IMR-90 (cell line): ENCODE measurements at regions not wholly inside any gene's neighbourhood (a gene's known extent, or its start where the extent isn't known, plus 50 kb on each side); places are given as distances from the start of the nearest gene placed in this dataset.

Source experiments
- ATAC-seq: fragments of 200-7000 bp; cut with Tn5 transposase; 2 replicates; pipeline ENCODE4 v1.9.1; 2020; ENCODE audit warnings: low read depth, mild to moderate bottlenecking, moderate library complexity
- BruUV-seq: library from RNA; stranded (reverse); fragments of 400-500 nt; replicated peaks from 2 replicates; lab custom pipeline; 2021; lab: Mats Ljungman, UMichigan
- CTCF ChIA-PET: fragments of 300-600 bp; formaldehyde crosslinking; extraction: SDS; loops from one replicate; lab custom pipeline; 2021; ENCODE audit warnings: antibody characterized with exemption; lab: Yijun Ruan, JAX
- POLR2A ChIA-PET: fragments of 300-600 bp; sonication (Branson Sonifier 250); formaldehyde crosslinking; loops from one replicate; lab custom pipeline; 2022; ENCODE audit warnings: antibody characterized with exemption; ENCODE audit not compliant: unreplicated experiment; lab: Charles Lee
- DNase-seq: peaks from one replicate; pipeline ENCODE4 v3.0.0; 2013
- H2AFZ ChIP-seq: replicated peaks from 2 replicates; pipeline ENCODE3; 2013; ENCODE audit warnings: low read length, mild to moderate bottlenecking; ENCODE audit not compliant: poor library complexity
- H2AK5ac ChIP-seq: 2 replicates; pipeline ENCODE4 v1.6.1; 2013; ENCODE audit warnings: low read depth, low read length, inconsistent platforms
- H2AK9ac ChIP-seq: replicated peaks from 2 replicates; pipeline ENCODE3; 2013; ENCODE audit warnings: mild to moderate bottlenecking, low read depth, low read length, moderate library complexity; ENCODE audit not compliant: poor library complexity
- H2BK120ac ChIP-seq: 2 replicates; pipeline ENCODE4 v1.6.1; 2013; ENCODE audit warnings: low read depth, low read length, inconsistent platforms
- H2BK15ac ChIP-seq: 3 replicates; pipeline ENCODE4 v1.6.1; 2013; ENCODE audit warnings: low read depth, low read length, inconsistent platforms
- H2BK20ac ChIP-seq: 2 replicates; pipeline ENCODE4 v1.6.1; 2013; ENCODE audit warnings: low read depth, mild to moderate bottlenecking, inconsistent platforms, low read length, moderate library complexity
- H2BK5ac ChIP-seq: 2 replicates; pipeline ENCODE4 v1.6.1; 2013; ENCODE audit warnings: mild to moderate bottlenecking, low read depth, low read length, inconsistent platforms; ENCODE audit not compliant: poor library complexity, severe bottlenecking
- H3K14ac ChIP-seq: replicated peaks from 2 replicates; pipeline ENCODE4 v1.6.1; 2013; ENCODE audit warnings: low read depth, low read length, inconsistent platforms
- H3K18ac ChIP-seq: 2 replicates; pipeline ENCODE4 v1.6.1; 2013; ENCODE audit warnings: low read depth, low read length, control low read depth
- H3K23ac ChIP-seq: 2 replicates; pipeline ENCODE4 v1.6.1; 2013; ENCODE audit warnings: low read depth, low read length, inconsistent platforms
- H3K27ac ChIP-seq: 2 replicates; pipeline ENCODE4 v1.5.1; 2013; ENCODE audit warnings: mild to moderate bottlenecking, control low read depth, low read length; ENCODE audit not compliant: insufficient read depth
- H3K27me3 ChIP-seq: 2 replicates; pipeline ENCODE4 v1.6.1; 2013; ENCODE audit warnings: low read length; ENCODE audit not compliant: control insufficient read depth, insufficient read depth
- H3K36me3 ChIP-seq: 2 replicates; pipeline ENCODE4 v1.6.1; 2013; ENCODE audit warnings: low read length, mixed read lengths; ENCODE audit not compliant: control insufficient read depth, insufficient read depth
- H3K4ac ChIP-seq: 2 replicates; pipeline ENCODE4 v1.6.1; 2013; ENCODE audit warnings: low read depth, low read length, inconsistent platforms
- H3K4me1 ChIP-seq: 2 replicates; pipeline ENCODE4 v1.6.1; 2013; ENCODE audit warnings: low read length, mixed read lengths; ENCODE audit not compliant: control insufficient read depth, insufficient read depth
- H3K4me2 ChIP-seq: 2 replicates; pipeline ENCODE4 v1.6.1; 2013; ENCODE audit warnings: low read depth, mild to moderate bottlenecking, control low read depth, low read length, moderate library complexity
- H3K4me3 ChIP-seq: 2 replicates; pipeline ENCODE4 v1.5.1; 2013; ENCODE audit warnings: low read depth, mild to moderate bottlenecking, control low read depth, low read length, moderate library complexity; ENCODE audit not compliant: insufficient read depth
- H3K56ac ChIP-seq: 2 replicates; pipeline ENCODE4 v1.6.1; 2013; ENCODE audit warnings: low read length, inconsistent platforms; ENCODE audit not compliant: insufficient read depth; ENCODE audit errors: extremely low read depth
- H3K79me1 ChIP-seq, 2 experiments: 2 replicates each; pipeline ENCODE4 v1.6.1; 2013; ENCODE audit warnings: low read length in 2 of 2, inconsistent platforms in 1 of 2, low read depth in 1 of 2
- H3K9ac ChIP-seq: 2 replicates; pipeline ENCODE4 v1.6.1; 2013; ENCODE audit warnings: low read depth, low read length, control low read depth
- H3K9me1 ChIP-seq: 2 replicates; pipeline ENCODE4 v1.6.1; 2013; ENCODE audit warnings: low read length, inconsistent platforms; ENCODE audit not compliant: insufficient read depth
- H3K9me3 ChIP-seq: 2 replicates; pipeline ENCODE4 v1.6.1; 2013; ENCODE audit warnings: low read length; ENCODE audit not compliant: control insufficient read depth, insufficient read depth
- H4K20me1 ChIP-seq: 2 replicates; pipeline ENCODE4 v1.6.1; 2013; ENCODE audit warnings: low read length, inconsistent platforms; ENCODE audit not compliant: insufficient read depth
- H4K5ac ChIP-seq: 2 replicates; pipeline ENCODE4 v1.6.1; 2013; ENCODE audit warnings: mild to moderate bottlenecking, low read depth, low read length, control low read depth
- H4K8ac ChIP-seq, 2 experiments: 2 replicates each; pipeline ENCODE4 v1.6.1; 2013; ENCODE audit warnings: low read depth in 2 of 2, low read length in 2 of 2, control low read depth in 1 of 2, inconsistent platforms in 1 of 2
- H4K91ac ChIP-seq: 2 replicates; pipeline ENCODE4 v1.6.1; 2013; ENCODE audit warnings: low read depth, low read length, inconsistent platforms; ENCODE audit not compliant: insufficient read depth
- BHLHE40 ChIP-seq: fragments of 150-350 bp; IDR thresholded peaks from 2 replicates; pipeline ENCODE4 v1.6.1; 2016; ENCODE audit warnings: mild to moderate bottlenecking, low read depth, low read length
- FOS ChIP-seq: fragments of 150-350 bp; IDR thresholded peaks from 2 replicates; pipeline ENCODE4 v1.6.1; 2016; ENCODE audit warnings: low read depth, low read length
- RAD21 ChIP-seq: IDR thresholded peaks from 2 replicates; pipeline ENCODE4 v1.6.1; 2012; ENCODE audit warnings: low read length, improper control_type of control experiment
- RCOR1 ChIP-seq: IDR thresholded peaks from 2 replicates; pipeline ENCODE4 v1.6.1; 2012; ENCODE audit warnings: mild to moderate bottlenecking, low read length, improper control_type of control experiment; ENCODE audit not compliant: insufficient replicate concordance
- RFX5 ChIP-seq: IDR thresholded peaks from 2 replicates; pipeline ENCODE4 v1.8.0; 2012; ENCODE audit warnings: low read depth, mild to moderate bottlenecking, low read length, moderate library complexity
- WGBS, 2 experiments: methylation state at CpG; one replicate each; pipeline versions ENCODE4 v1.1.5 to v1.1.7; 2013; ENCODE audit warnings: missing lambda C conversion rate in 2 of 2; ENCODE audit not compliant: insufficient read length in 1 of 2; ENCODE audit errors: extremely low coverage in 2 of 2; 5-methylcytosine and 5-hydroxymethylcytosine counted together
- dilution Hi-C: fragments of 300-500 bp; cut with HindIII; formaldehyde crosslinking; loops from one replicate; pipeline ENCODE4 v1.14.3; 2018; ENCODE audit warnings: low sequenced_read_pairs; ENCODE audit not compliant: unreplicated experiment
- in situ Hi-C: fragments of 300-500 bp; cut with MboI; formaldehyde crosslinking; loops from 3 replicates; pipeline ENCODE4 v1.14.3; 2019; ENCODE audit warnings: low sequenced_read_pairs, inconsistent platforms, mixed read lengths
- intact Hi-C: fragments of 100-400 bp; cut with micrococcal nuclease; formaldehyde crosslinking; loops from 2 replicates; pipeline ENCODE4 v1.10.0; 2022

GRCh38 chr14:89503431-89503996 is 86.5 kb upstream of the FOXN3 start:
- no peak overlapping the region for H3K27ac ChIP-seq
- BruUV-seq: no TSS peak
- TF ChIP-seq BHLHE40 (no peak), RCOR1 (no peak), RAD21 (no peak), FOS (no peak), RFX5 (no peak)
- DNase-seq (no peak), ATAC-seq (no peak)
- peak overlapping the region; percentile 53; the same call in 1 of the 2 replicates for H2AK5ac ChIP-seq
- H4K5ac ChIP-seq: no peak overlapping the region
- dilution Hi-C loops (no loop called here), in situ Hi-C loops (no loop called here), intact Hi-C loops (no loop called here)
- peak overlapping the region in 1 of 2 experiments; percentile 46; a peak in 1 of 4 replicates for H4K8ac ChIP-seq
- peaks cover 22% of the 10 kb centered on the region for H3K4me1 ChIP-seq
- no CpG with 5 or more reads among the region's 10 CpGs for WGBS, 2 experiments
- ChIA-PET POLR2A (no interaction called here), CTCF (interaction anchor here (0.6 kb wide), 1 partner anchor 10 kb away, joined by 6 read pairs; no protein-coding TSS in a partner anchor)
- peak overlapping the region; percentile 51; the same call in 1 of the 2 replicates for H2BK120ac ChIP-seq
- no peak overlapping the region for H2AFZ ChIP-seq
- no peak overlapping the region for H3K9ac ChIP-seq
- no peaks in the 10 kb centered on the region for H3K9me3 ChIP-seq
- H4K20me1 ChIP-seq: peaks cover 7% of the 10 kb centered on the region
- no peaks in the 10 kb centered on the region for H3K27me3 ChIP-seq
- peak overlapping the region; percentile 55 for H2BK5ac ChIP-seq
- H2AK9ac ChIP-seq: no peak overlapping the region
- no peak overlapping the region for H3K4me2 ChIP-seq
- peak overlapping the region; percentile 20; the same call in 1 of the 3 replicates for H2BK15ac ChIP-seq
- peaks cover 14 to 45% of the 10 kb centered on the region in 2 experiments for H3K79me1 ChIP-seq
- H3K18ac ChIP-seq: no peak overlapping the region
- peak overlapping the region; percentile 75 for H3K4ac ChIP-seq
- H3K56ac ChIP-seq: no peak overlapping the region
- peaks cover 24% of the 10 kb centered on the region for H3K9me1 ChIP-seq
- H4K91ac ChIP-seq: peak overlapping the region; percentile 24; the same call in 1 of the 2 replicates
- H2BK20ac ChIP-seq: peak overlapping the region; percentile 56; the same call in 1 of the 2 replicates
- H3K23ac ChIP-seq: no peak overlapping the region
- peaks cover 6% of the 10 kb centered on the region; the same call in 1 of the 2 replicates for H3K36me3 ChIP-seq
- H3K4me3 ChIP-seq: no peak overlapping the region
- H3K14ac ChIP-seq: no peak overlapping the region; the same call in 1 of the 2 replicates
